NOMO-1 treated with DMSO at 0.1 percent for 48 hours (cell line): ENCODE measurements at regions not wholly inside any gene's neighbourhood (a gene's known extent, or its start where the extent isn't known, plus 50 kb on each side); places are given as distances from the start of the nearest gene placed in this dataset.

Source experiments
- DNase-seq: peaks from one replicate; lab custom pipeline; 2025; ENCODE audit not compliant: unreplicated experiment; lab: John Stamatoyannopoulos, UW

- no peak for DNase-seq
These were observed 82.4 kb upstream of the ZIC3 start for GRCh38 chrX:137483554-137483953.

- DNase-seq: no peak
These were observed 83.8 kb upstream of the ZIC3 start for GRCh38 chrX:137482136-137482535.

- DNase-seq: no peak
These were observed 86.5 kb upstream of the ZIC3 start for GRCh38 chrX:137479386-137479785.

- DNase-seq: no peak
These were observed 124.2 kb upstream of the ZIC3 start for GRCh38 chrX:137441711-137442110.

GRCh38 chrX:137432609-137433008, 133.3 kb upstream of the ZIC3 start:
- DNase-seq: no peak

GRCh38 chrX:137431693-137432488, 134.0 kb upstream of the ZIC3 start:
- no peak for DNase-seq

- no peak for DNase-seq
These were observed 134.9 kb upstream of the ZIC3 start for GRCh38 chrX:137430984-137431475.

GRCh38 chrX:137430301-137430700, 135.6 kb upstream of the ZIC3 start:
- no peak for DNase-seq

- DNase-seq: no peak
These were observed 136.9 kb upstream of the ZIC3 start for GRCh38 chrX:137428766-137429591.

- DNase-seq: no peak
These were observed 137.7 kb upstream of the ZIC3 start for GRCh38 chrX:137428221-137428661.

- DNase-seq: no peak
These were observed 138.1 kb upstream of the ZIC3 start for GRCh38 chrX:137427816-137428215.

GRCh38 chrX:137427426-137427778, 138.5 kb upstream of the ZIC3 start:
- DNase-seq: no peak

- DNase-seq: no peak
These were observed 139.1 kb upstream of the ZIC3 start for GRCh38 chrX:137426695-137427425.

GRCh38 chrX:137425986-137426385, 139.9 kb upstream of the ZIC3 start:
- DNase-seq: no peak

- DNase-seq: no peak
These were observed 140.5 kb upstream of the ZIC3 start for GRCh38 chrX:137425273-137425902.

- no peak for DNase-seq
These were observed 141.2 kb upstream of the ZIC3 start for GRCh38 chrX:137424679-137425078.

GRCh38 chrX:137423241-137423640, 142.7 kb upstream of the ZIC3 start:
- no peak for DNase-seq

- no peak for DNase-seq
These were observed 147.8 kb upstream of the ZIC3 start for GRCh38 chrX:137418086-137418485.

- DNase-seq: no peak
These were observed 152.7 kb upstream of the ZIC3 start for GRCh38 chrX:137413190-137413589.

GRCh38 chrX:137405449-137406140, 160.3 kb upstream of the ZIC3 start:
- no peak for DNase-seq
